ENCODE measurements at regions not wholly inside any gene's neighbourhood (a gene's known extent, or its start where the extent isn't known, plus 50 kb on each side); places are given as distances from the start of the nearest gene placed in this dataset.

GRCh38 chr17:14557480-14557879 lies 256.6 kb downstream of the HS3ST3B1 start:
- no peak for TF ChIP-seq CTCF (IDR thresholded peaks at IDR 0.05)
- DNase-seq (ENCODE audit: low spot score), result no peak
- Histone ChIP-seq H3K4me3 (no peak overlapping the region), H3K27ac (no peak overlapping the region)

- no peak for TF ChIP-seq CTCF (IDR thresholded peaks at IDR 0.05)
- H3K27ac ChIP-seq, result no peak overlapping the region
- DNase-seq (ENCODE audit: low spot score), result no peak
- no peak overlapping the region for H3K4me3 ChIP-seq
Measured at GRCh38 chr17:14553847-14554246, 253.0 kb downstream of the HS3ST3B1 start.

- no peak overlapping the region for H3K4me3 ChIP-seq
- TF ChIP-seq CTCF (IDR thresholded peaks at IDR 0.05), result no peak
- no peak overlapping the region for H3K27ac ChIP-seq
- DNase-seq (ENCODE audit: low spot score), result no peak
Measured at GRCh38 chr17:14552306-14552705, 251.4 kb downstream of the HS3ST3B1 start.

GRCh38 chr17:14547556-14547955 lies 246.7 kb downstream of the HS3ST3B1 start:
- Histone ChIP-seq H3K27ac (no peak overlapping the region), H3K4me3 (no peak overlapping the region)
- no peak for TF ChIP-seq CTCF (IDR thresholded peaks at IDR 0.05)
- DNase-seq (ENCODE audit: low spot score), result no peak

GRCh38 chr17:14547016-14547415 lies 246.1 kb downstream of the HS3ST3B1 start:
- Histone ChIP-seq H3K27ac (no peak overlapping the region), H3K4me3 (no peak overlapping the region)
- TF ChIP-seq CTCF (IDR thresholded peaks at IDR 0.05), result no peak
- no peak for DNase-seq (ENCODE audit: low spot score)

GRCh38 chr17:14545156-14545906 lies 244.4 kb downstream of the HS3ST3B1 start:
- Histone ChIP-seq H3K4me3 (no peak overlapping the region), H3K27ac (no peak overlapping the region)
- no peak for DNase-seq (ENCODE audit: low spot score)
- no peak for TF ChIP-seq CTCF (IDR thresholded peaks at IDR 0.05)

- H3K27ac ChIP-seq, result no peak overlapping the region
- no peak overlapping the region for H3K4me3 ChIP-seq
- no peak for TF ChIP-seq CTCF (IDR thresholded peaks at IDR 0.05)
- no peak for DNase-seq (ENCODE audit: low spot score)
Measured at GRCh38 chr17:14541714-14542113, 240.8 kb downstream of the HS3ST3B1 start.
